ENCODE measurements at regions not wholly inside any gene's neighbourhood (a gene's known extent, or its start where the extent isn't known, plus 50 kb on each side); places are given as distances from the start of the nearest gene placed in this dataset.

- Histone ChIP-seq H3K4me3 (no peak overlapping the region), H3K9me3 (no peaks in the 10 kb centered on the region), H3K27ac (no peak overlapping the region), H3K4me1 (no peaks in the 10 kb centered on the region), H3K36me3 (ENCODE audit: insufficient read depth in 1 of 2, low read depth in 1 of 2) (no peaks in the 10 kb centered on the region), H3K27me3 (ENCODE audit: insufficient read depth in 3 of 3, low read length in 2 of 3) (no peaks in the 10 kb centered on the region)
- intact Hi-C loops (cut with DNase I): loop anchor here in 1 of 2 donors (10.0 kb wide), 2 partner anchors 147 to 237 kb away; no protein-coding TSS in a partner anchor
- 95 to 97% (median 96%) methylated on average over 9 of the region's 9 CpGs for WGBS, 3 donors
- TF ChIP-seq CTCF (IDR thresholded peaks at IDR 0.05): no peak
- no peak for ATAC-seq
- no peak for DNase-seq
Measured at GRCh38 chr13:40077396-40078027, 422.1 kb downstream of the COG6 start.

GRCh38 chr13:40079721-40080120 lies 424.3 kb downstream of the COG6 start:
- 89 to 100% (median 100%) methylated on average over 1 of the region's 1 CpG for WGBS, 3 donors
- TF ChIP-seq CTCF (IDR thresholded peaks at IDR 0.05): no peak
- no peaks in the 10 kb centered on the region for H3K4me1 ChIP-seq
- H3K27ac ChIP-seq: no peak overlapping the region
- DNase-seq (no peak), ATAC-seq (no peak)
- no peaks in the 10 kb centered on the region for H3K27me3 ChIP-seq (ENCODE audit: insufficient read depth in 3 of 3, low read length in 2 of 3)
- no peaks in the 10 kb centered on the region for H3K36me3 ChIP-seq (ENCODE audit: insufficient read depth in 1 of 2, low read depth in 1 of 2)
- intact Hi-C loops (cut with DNase I): loop anchor here in 1 of 2 donors (10.0 kb wide), 2 partner anchors 145 to 235 kb away; no protein-coding TSS in a partner anchor
- H3K9me3 ChIP-seq: no peaks in the 10 kb centered on the region
- no peak overlapping the region for H3K4me3 ChIP-seq

- Histone ChIP-seq H3K4me1 (no peaks in the 10 kb centered on the region), H3K36me3 (ENCODE audit: insufficient read depth in 1 of 2, low read depth in 1 of 2) (no peaks in the 10 kb centered on the region), H3K9me3 (no peaks in the 10 kb centered on the region), H3K27me3 (ENCODE audit: insufficient read depth in 3 of 3, low read length in 2 of 3) (no peaks in the 10 kb centered on the region), H3K27ac (no peak overlapping the region), H3K4me3 (no peak overlapping the region)
- WGBS, 3 donors: 92 to 93% (median 93%) methylated on average over 2 of the region's 2 CpGs
- TF ChIP-seq CTCF (IDR thresholded peaks at IDR 0.05): no peak
- intact Hi-C loops (cut with DNase I): no loop called here
- ATAC-seq (no peak), DNase-seq (no peak)
Measured at GRCh38 chr13:40080676-40081075, 425.2 kb downstream of the COG6 start.

- 72 to 79% (median 78%) methylated on average over 8 of the region's 8 CpGs for WGBS, 3 donors
- no peak for ATAC-seq
- intact Hi-C loops (cut with DNase I): no loop called here
- DNase-seq: no peak
- no peaks in the 10 kb centered on the region for H3K27me3 ChIP-seq (ENCODE audit: insufficient read depth in 3 of 3, low read length in 2 of 3)
- H3K9me3 ChIP-seq: no peaks in the 10 kb centered on the region
- TF ChIP-seq CTCF (IDR thresholded peaks at IDR 0.05): no peak
- H3K27ac ChIP-seq: no peak overlapping the region
- no peak overlapping the region for H3K4me3 ChIP-seq
- H3K4me1 ChIP-seq: no peaks in the 10 kb centered on the region
- H3K36me3 ChIP-seq (ENCODE audit: insufficient read depth in 1 of 2, low read depth in 1 of 2): no peaks in the 10 kb centered on the region
Measured at GRCh38 chr13:40082639-40083038, 427.2 kb downstream of the COG6 start.

- intact Hi-C loops (cut with DNase I): no loop called here
- 73 to 82% (median 75%) methylated on average over 2 of the region's 2 CpGs for WGBS, 3 donors
- Histone ChIP-seq H3K4me3 (no peak overlapping the region), H3K27me3 (ENCODE audit: insufficient read depth in 3 of 3, low read length in 2 of 3) (no peaks in the 10 kb centered on the region), H3K9me3 (no peaks in the 10 kb centered on the region), H3K36me3 (ENCODE audit: insufficient read depth in 1 of 2, low read depth in 1 of 2) (no peaks in the 10 kb centered on the region), H3K4me1 (no peaks in the 10 kb centered on the region), H3K27ac (no peak overlapping the region)
- DNase-seq (no peak), ATAC-seq (no peak)
- no peak for TF ChIP-seq CTCF (IDR thresholded peaks at IDR 0.05)
Measured at GRCh38 chr13:40083841-40084240, 428.4 kb downstream of the COG6 start.
